ENCODE measurements at regions not wholly inside any gene's neighbourhood (a gene's known extent, or its start where the extent isn't known, plus 50 kb on each side); places are given as distances from the start of the nearest gene placed in this dataset.

GRCh38 chr21:24989516-24989915 is 617.8 kb downstream of the MRPL39 start:
- H4K5ac ChIP-seq (ENCODE audit: low read depth, low read length): no peak overlapping the region
- no peak overlapping the region for H2BK15ac ChIP-seq (ENCODE audit: low read depth, low read length)
- no peaks in the 10 kb centered on the region for H4K20me1 ChIP-seq (ENCODE audit: insufficient read depth, low read length)
- no peak for TF ChIP-seq SMC3 (IDR thresholded peaks at IDR 0.05; ENCODE audit: low read depth, low read length)
- no peak for TF ChIP-seq BHLHE40 (IDR thresholded peaks at IDR 0.05; ENCODE audit: low read depth, low read length)
- TF ChIP-seq CTCF (conservative IDR thresholded peaks at IDR 0.05; ENCODE audit: low read depth, low read length): no peak
- no peak for TF ChIP-seq CHD1 (IDR thresholded peaks at IDR 0.05; ENCODE audit: low read depth, low read length)
- no peak for TF ChIP-seq RFX5 (IDR thresholded peaks at IDR 0.05; ENCODE audit: low read depth, low read length)
- TF ChIP-seq CEBPB (IDR thresholded peaks at IDR 0.05; ENCODE audit: low read depth, low read length): no peak
- no peak for TF ChIP-seq MAZ (IDR thresholded peaks at IDR 0.05; ENCODE audit: borderline replicate concordance, low read depth, low read length)
- no peak for TF ChIP-seq RAD21 (IDR thresholded peaks at IDR 0.05; ENCODE audit: low read length)
- TF ChIP-seq FOS (IDR thresholded peaks at IDR 0.05; ENCODE audit: low read depth, low read length): no peak
- no peak for TF ChIP-seq MXI1 (IDR thresholded peaks at IDR 0.05; ENCODE audit: borderline replicate concordance, low read depth, low read length)
- no peak for TF ChIP-seq POLR2A (IDR thresholded peaks at IDR 0.05; ENCODE audit: low read depth, low read length)
- no peak for TF ChIP-seq NFE2L2 (IDR thresholded peaks at IDR 0.05; ENCODE audit: low read depth, low read length)
- no peak for TF ChIP-seq RCOR1 (IDR thresholded peaks at IDR 0.05; ENCODE audit: insufficient replicate concordance, low read length)
- TF ChIP-seq ELK1 (IDR thresholded peaks at IDR 0.05; ENCODE audit: borderline replicate concordance, low read depth, low read length): no peak
- no peak for TF ChIP-seq USF2 (IDR thresholded peaks at IDR 0.05; ENCODE audit: low read depth, low read length)
- no peak for TF ChIP-seq MAFK (IDR thresholded peaks at IDR 0.05; ENCODE audit: low read depth, low read length)
- DNase-seq (no peak), ATAC-seq (ENCODE audit: low read depth) (no peak)
- peaks cover 3% of the 10 kb centered on the region for H3K9me3 ChIP-seq (ENCODE audit: control insufficient read depth, insufficient read depth, low read length)
- no peak overlapping the region for H4K91ac ChIP-seq (ENCODE audit: insufficient read depth, low read depth, low read length)
- BruUV-seq (replicated peaks): no TSS peak
- H3K9me1 ChIP-seq (ENCODE audit: insufficient read depth, low read length): no peaks in the 10 kb centered on the region
- ChIA-PET POLR2A (ENCODE audit: unreplicated experiment) (interaction anchor here (0.6 kb wide), 1 partner anchor 1594 kb away, joined by 3 read pairs; no protein-coding TSS in a partner anchor), CTCF (no interaction called here)
- no peak overlapping the region for H3K18ac ChIP-seq (ENCODE audit: low read depth, low read length)
- H2AK9ac ChIP-seq (replicated peaks; ENCODE audit: low read depth, low read length, poor library complexity): no peak overlapping the region
- no peak overlapping the region for H3K14ac ChIP-seq (replicated peaks; ENCODE audit: low read depth, low read length)
- no peak overlapping the region for H3K56ac ChIP-seq (ENCODE audit: extremely low read depth, insufficient read depth, low read length)
- H2BK120ac ChIP-seq (ENCODE audit: low read depth, low read length): no peak overlapping the region
- intact Hi-C loops (cut with micrococcal nuclease) (no loop called here), dilution Hi-C loops (cut with HindIII; ENCODE audit: low sequenced_read_pairs, unreplicated experiment) (no loop called here), in situ Hi-C loops (cut with MboI; ENCODE audit: low sequenced_read_pairs) (no loop called here)
- no peak overlapping the region for H3K27ac ChIP-seq (ENCODE audit: insufficient read depth, low read length)
- H3K4me1 ChIP-seq (ENCODE audit: control insufficient read depth, insufficient read depth, low read length): no peaks in the 10 kb centered on the region
- H3K9ac ChIP-seq (ENCODE audit: low read depth, low read length): no peak overlapping the region
- H3K4me2 ChIP-seq (ENCODE audit: low read depth, low read length): no peak overlapping the region
- no peak overlapping the region for H2BK5ac ChIP-seq (ENCODE audit: low read depth, low read length, poor library complexity, severe bottlenecking)
- H3K27me3 ChIP-seq (ENCODE audit: control insufficient read depth, insufficient read depth, low read length): no peaks in the 10 kb centered on the region
- no peaks in the 10 kb centered on the region for H3K79me1 ChIP-seq (ENCODE audit: low read depth in 1 of 2, low read length in 2 of 2)
- no peak overlapping the region for H3K23ac ChIP-seq (ENCODE audit: low read depth, low read length)
- no peak overlapping the region for H2BK20ac ChIP-seq (ENCODE audit: low read depth, low read length)
- H3K36me3 ChIP-seq (ENCODE audit: control insufficient read depth, insufficient read depth, low read length): no peaks in the 10 kb centered on the region
- no peak overlapping the region for H2AFZ ChIP-seq (replicated peaks; ENCODE audit: low read length, poor library complexity)
- no peak overlapping the region for H3K4ac ChIP-seq (ENCODE audit: low read depth, low read length)
- no peak overlapping the region for H4K8ac ChIP-seq (ENCODE audit: low read depth in 2 of 2, low read length in 2 of 2)
- no peak overlapping the region for H2AK5ac ChIP-seq (ENCODE audit: low read depth, low read length)
- no peak overlapping the region for H3K4me3 ChIP-seq (ENCODE audit: insufficient read depth, low read depth, low read length)

Measured in IMR-90 (cell line).